ENCODE measurements at regions not wholly inside any gene's neighbourhood (a gene's known extent, or its start where the extent isn't known, plus 50 kb on each side); places are given as distances from the start of the nearest gene placed in this dataset.

DNA sequence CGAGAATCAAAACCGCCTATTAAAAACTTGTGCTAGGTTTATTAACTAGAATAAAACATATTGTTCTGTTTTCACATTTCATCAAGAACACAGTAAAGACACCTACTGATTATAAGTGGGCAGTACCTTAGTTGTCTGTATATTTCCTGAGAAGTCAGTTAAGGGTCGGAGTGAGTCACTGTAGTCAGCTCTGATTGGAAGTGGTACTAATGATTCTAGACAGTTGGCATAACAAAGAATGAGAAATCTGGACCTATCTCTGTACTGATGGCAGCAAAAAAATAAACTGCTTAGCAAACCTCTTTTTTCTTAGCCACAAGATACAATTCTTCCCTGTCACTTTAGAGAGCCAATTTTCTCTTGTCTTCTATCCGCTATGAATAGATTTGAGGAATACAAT is 387.3 kb upstream of the ADGRB3 start:
- POLR2A ChIA-PET = no interaction called here
- H3K27ac ChIP-seq (ENCODE audit: extremely low read depth, low read depth, low read length) = no peak overlapping the region
- TF ChIP-seq ZNF658 (tag by site-specific recombination; IDR thresholded peaks at IDR 0.05) (no peak), KLF7 (tag by site-specific recombination; IDR thresholded peaks at IDR 0.05; ENCODE audit: borderline replicate concordance) (no peak), SCRT2 (tag by site-specific recombination; IDR thresholded peaks at IDR 0.05) (no peak), ZNF19 (tag by site-specific recombination; IDR thresholded peaks at IDR 0.05; ENCODE audit: low read depth) (no peak), ZNF404 (tag by site-specific recombination; IDR thresholded peaks at IDR 0.05) (no peak)

DNA sequence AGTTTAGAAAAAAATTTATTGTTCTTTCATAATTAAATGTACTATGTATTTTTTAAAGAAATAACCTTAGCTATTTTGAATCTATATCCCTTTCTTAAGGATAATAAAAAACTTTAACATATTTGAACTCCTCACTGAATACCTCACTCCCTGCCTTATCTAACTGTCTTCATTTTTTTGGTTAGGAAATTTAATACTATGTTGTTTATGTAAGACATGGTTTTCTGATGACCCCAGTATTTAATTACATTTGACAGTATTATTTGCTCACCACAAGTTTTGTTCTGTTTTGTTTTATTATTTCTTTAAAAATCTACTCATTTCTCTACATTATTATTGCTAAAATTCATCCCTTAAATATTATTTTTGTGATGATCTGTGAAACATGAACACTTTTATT is 394.4 kb upstream of the ADGRB3 start:
- Histone ChIP-seq H3K36me3 (ENCODE audit: control insufficient read depth in 2 of 2, insufficient read depth in 1 of 2, low read length in 2 of 2) (no peaks in the 10 kb centered on the region), H3K9me3 (ENCODE audit: control insufficient read depth, insufficient read depth, low read depth, low read length) (no peaks in the 10 kb centered on the region), H3K4me1 (ENCODE audit: control insufficient read depth, insufficient read depth, low read length) (no peaks in the 10 kb centered on the region), H3K4me3 (ENCODE audit: low read depth, low read length) (no peak overlapping the region), H3K27ac (ENCODE audit: extremely low read depth, low read depth, low read length) (no peak overlapping the region)
- ChIA-PET CTCF (no interaction called here), POLR2A (no interaction called here)
- TF ChIP-seq, protein P1, sequence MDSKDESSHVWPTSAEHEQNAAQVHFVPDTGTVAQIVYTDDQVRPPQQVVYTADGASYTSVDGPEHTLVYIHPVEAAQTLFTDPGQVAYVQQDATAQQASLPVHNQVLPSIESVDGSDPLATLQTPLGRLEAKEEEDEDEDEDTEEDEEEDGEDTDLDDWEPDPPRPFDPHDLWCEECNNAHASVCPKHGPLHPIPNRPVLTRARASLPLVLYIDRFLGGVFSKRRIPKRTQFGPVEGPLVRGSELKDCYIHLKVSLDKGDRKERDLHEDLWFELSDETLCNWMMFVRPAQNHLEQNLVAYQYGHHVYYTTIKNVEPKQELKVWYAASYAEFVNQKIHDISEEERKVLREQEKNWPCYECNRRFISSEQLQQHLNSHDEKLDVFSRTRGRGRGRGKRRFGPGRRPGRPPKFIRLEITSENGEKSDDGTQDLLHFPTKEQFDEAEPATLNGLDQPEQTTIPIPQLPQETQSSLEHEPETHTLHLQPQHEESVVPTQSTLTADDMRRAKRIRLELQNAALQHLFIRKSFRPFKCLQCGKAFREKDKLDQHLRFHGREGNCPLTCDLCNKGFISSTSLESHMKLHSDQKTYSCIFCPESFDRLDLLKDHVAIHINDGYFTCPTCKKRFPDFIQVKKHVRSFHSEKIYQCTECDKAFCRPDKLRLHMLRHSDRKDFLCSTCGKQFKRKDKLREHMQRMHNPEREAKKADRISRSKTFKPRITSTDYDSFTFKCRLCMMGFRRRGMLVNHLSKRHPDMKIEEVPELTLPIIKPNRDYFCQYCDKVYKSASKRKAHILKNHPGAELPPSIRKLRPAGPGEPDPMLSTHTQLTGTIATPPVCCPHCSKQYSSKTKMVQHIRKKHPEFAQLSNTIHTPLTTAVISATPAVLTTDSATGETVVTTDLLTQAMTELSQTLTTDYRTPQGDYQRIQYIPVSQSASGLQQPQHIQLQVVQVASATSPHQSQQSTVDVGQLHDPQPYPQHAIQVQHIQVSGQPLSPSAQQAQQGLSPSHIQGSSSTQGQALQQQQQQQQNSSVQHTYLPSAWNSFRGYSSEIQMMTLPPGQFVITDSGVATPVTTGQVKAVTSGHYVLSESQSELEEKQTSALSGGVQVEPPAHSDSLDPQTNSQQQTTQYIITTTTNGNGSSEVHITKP (tag by site-specific recombination; IDR thresholded peaks at IDR 0.05) = no peak
- TF ChIP-seq, protein P2, sequence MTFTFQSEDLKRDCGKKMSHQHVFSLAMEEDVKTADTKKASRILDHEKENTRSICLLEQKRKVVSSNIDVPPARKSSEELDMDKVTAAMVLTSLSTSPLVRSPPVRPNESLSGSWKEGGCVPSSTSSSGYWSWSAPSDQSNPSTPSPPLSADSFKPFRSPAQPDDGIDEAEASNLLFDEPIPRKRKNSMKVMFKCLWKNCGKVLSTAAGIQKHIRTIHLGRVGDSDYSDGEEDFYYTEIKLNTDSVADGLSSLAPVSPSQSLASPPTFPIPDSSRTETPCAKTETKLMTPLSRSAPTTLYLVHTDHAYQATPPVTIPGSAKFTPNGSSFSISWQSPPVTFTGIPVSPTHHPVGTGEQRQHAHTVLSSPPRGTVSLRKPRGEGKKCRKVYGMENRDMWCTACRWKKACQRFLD (tag by site-specific recombination; IDR thresholded peaks at IDR 0.05) = no peak
- TF ChIP-seq ZNF426 (tag by site-specific recombination; IDR thresholded peaks at IDR 0.05) (no peak), EGR2 (tag by site-specific recombination; IDR thresholded peaks at IDR 0.05; ENCODE audit: low read depth) (no peak)
- TF ChIP-seq, protein P3, sequence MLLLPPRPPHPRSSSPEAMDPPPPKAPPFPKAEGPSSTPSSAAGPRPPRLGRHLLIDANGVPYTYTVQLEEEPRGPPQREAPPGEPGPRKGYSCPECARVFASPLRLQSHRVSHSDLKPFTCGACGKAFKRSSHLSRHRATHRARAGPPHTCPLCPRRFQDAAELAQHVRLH (tag by site-specific recombination; IDR thresholded peaks at IDR 0.05) = no peak

More for the DNA sequence above, 387.3 kb upstream of the ADGRB3 start:
- CTCF ChIA-PET = no interaction called here
- Histone ChIP-seq H3K4me3 (ENCODE audit: low read depth, low read length) (no peak overlapping the region), H3K36me3 (ENCODE audit: control insufficient read depth in 2 of 2, insufficient read depth in 1 of 2, low read length in 2 of 2) (no peaks in the 10 kb centered on the region), H3K4me1 (ENCODE audit: control insufficient read depth, insufficient read depth, low read length) (no peaks in the 10 kb centered on the region), H3K9me3 (ENCODE audit: control insufficient read depth, insufficient read depth, low read depth, low read length) (no peaks in the 10 kb centered on the region)

DNA sequence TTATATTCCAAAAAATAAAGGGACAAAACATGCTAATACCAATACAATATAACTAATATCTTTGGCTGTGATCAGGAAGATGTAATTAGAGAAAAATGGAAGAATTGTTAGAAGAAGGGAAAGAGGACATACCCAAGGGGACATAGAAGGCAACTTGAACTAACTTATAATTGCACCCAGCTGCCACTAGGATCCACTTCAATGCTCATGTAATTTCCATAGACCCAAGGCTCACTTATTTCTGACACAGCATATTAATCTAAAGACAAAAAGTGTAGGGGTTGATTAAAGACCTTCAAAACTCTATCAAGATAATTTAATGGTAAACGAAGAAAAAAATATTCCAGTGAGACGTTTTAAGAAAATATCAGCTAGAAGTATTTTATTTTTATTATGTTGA is 396.0 kb upstream of the ADGRB3 start:
- ChIA-PET POLR2A (no interaction called here), CTCF (interaction anchor here (0.8 kb wide), 1 partner anchor 398 kb away, joined by 3 read pairs; no protein-coding TSS in a partner anchor)
- no peaks in the 10 kb centered on the region for H3K9me3 ChIP-seq (ENCODE audit: control insufficient read depth, insufficient read depth, low read depth, low read length)
- H3K36me3 ChIP-seq (ENCODE audit: control insufficient read depth in 2 of 2, insufficient read depth in 1 of 2, low read length in 2 of 2) = no peaks in the 10 kb centered on the region
- no peaks in the 10 kb centered on the region for H3K4me1 ChIP-seq (ENCODE audit: control insufficient read depth, insufficient read depth, low read length)
- no peak overlapping the region for H3K27ac ChIP-seq (ENCODE audit: extremely low read depth, low read depth, low read length)
- no peak overlapping the region for H3K4me3 ChIP-seq (ENCODE audit: low read depth, low read length)
- TF ChIP-seq ZNF423 (tag by site-specific recombination; IDR thresholded peaks at IDR 0.05) (no peak), ZNF157 (tag by site-specific recombination; IDR thresholded peaks at IDR 0.05) (no peak), SETDB1 (IDR thresholded peaks at IDR 0.05; ENCODE audit: insufficient read length, low read length) (no peak), ZEB2 (tag by site-specific recombination; IDR thresholded peaks at IDR 0.05) (no peak), ZBTB48 (tag by site-specific recombination; IDR thresholded peaks at IDR 0.05) (no peak), ZNF23 (tag by site-specific recombination; IDR thresholded peaks at IDR 0.05; ENCODE audit: borderline replicate concordance) (no peak), GFI1B (tag by site-specific recombination; IDR thresholded peaks at IDR 0.05) (no peak), ZNF600 (tag by site-specific recombination; IDR thresholded peaks at IDR 0.05) (no peak), BCL11A (tag by site-specific recombination; IDR thresholded peaks at IDR 0.05; ENCODE audit: low read depth) (no peak), ZNF548 (tag by site-specific recombination; IDR thresholded peaks at IDR 0.05) (no peak), ZNF626 (tag by site-specific recombination; IDR thresholded peaks at IDR 0.05) (no peak)
- TF ChIP-seq, protein P4, sequence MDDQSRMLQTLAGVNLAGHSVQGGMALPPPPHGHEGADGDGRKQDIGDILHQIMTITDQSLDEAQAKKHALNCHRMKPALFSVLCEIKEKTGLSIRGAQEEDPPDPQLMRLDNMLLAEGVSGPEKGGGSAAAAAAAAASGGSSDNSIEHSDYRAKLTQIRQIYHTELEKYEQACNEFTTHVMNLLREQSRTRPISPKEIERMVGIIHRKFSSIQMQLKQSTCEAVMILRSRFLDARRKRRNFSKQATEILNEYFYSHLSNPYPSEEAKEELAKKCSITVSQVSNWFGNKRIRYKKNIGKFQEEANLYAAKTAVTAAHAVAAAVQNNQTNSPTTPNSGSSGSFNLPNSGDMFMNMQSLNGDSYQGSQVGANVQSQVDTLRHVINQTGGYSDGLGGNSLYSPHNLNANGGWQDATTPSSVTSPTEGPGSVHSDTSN (CRISPR knock-in tag; IDR thresholded peaks at IDR 0.05) = no peak
- TF ChIP-seq, protein P5, sequence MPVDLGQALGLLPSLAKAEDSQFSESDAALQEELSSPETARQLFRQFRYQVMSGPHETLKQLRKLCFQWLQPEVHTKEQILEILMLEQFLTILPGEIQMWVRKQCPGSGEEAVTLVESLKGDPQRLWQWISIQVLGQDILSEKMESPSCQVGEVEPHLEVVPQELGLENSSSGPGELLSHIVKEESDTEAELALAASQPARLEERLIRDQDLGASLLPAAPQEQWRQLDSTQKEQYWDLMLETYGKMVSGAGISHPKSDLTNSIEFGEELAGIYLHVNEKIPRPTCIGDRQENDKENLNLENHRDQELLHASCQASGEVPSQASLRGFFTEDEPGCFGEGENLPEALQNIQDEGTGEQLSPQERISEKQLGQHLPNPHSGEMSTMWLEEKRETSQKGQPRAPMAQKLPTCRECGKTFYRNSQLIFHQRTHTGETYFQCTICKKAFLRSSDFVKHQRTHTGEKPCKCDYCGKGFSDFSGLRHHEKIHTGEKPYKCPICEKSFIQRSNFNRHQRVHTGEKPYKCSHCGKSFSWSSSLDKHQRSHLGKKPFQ (tag by site-specific recombination; IDR thresholded peaks at IDR 0.05) = no peak

Data from HEK293 (cell line).